SKM-1 (cell line): ENCODE measurements at regions not wholly inside any gene's neighbourhood (a gene's known extent, or its start where the extent isn't known, plus 50 kb on each side); places are given as distances from the start of the nearest gene placed in this dataset.
A peak's percentile ranks its signal among the peaks of the same experiment; 100 is the strongest.

Experiments used
- DNase-seq: peaks from one replicate; lab custom pipeline; 2025; ENCODE audit not compliant: unreplicated experiment; lab: John Stamatoyannopoulos, UW

- peak; percentile 23 for DNase-seq
These were observed 476.4 kb upstream of the SPHKAP start for GRCh38 chr2:228657807-228658402.

GRCh38 chr2:228655331-228655730 is 473.8 kb upstream of the SPHKAP start:
- DNase-seq, result no peak

- DNase-seq, result no peak
These were observed 473.2 kb upstream of the SPHKAP start for GRCh38 chr2:228654707-228655106.

DNA sequence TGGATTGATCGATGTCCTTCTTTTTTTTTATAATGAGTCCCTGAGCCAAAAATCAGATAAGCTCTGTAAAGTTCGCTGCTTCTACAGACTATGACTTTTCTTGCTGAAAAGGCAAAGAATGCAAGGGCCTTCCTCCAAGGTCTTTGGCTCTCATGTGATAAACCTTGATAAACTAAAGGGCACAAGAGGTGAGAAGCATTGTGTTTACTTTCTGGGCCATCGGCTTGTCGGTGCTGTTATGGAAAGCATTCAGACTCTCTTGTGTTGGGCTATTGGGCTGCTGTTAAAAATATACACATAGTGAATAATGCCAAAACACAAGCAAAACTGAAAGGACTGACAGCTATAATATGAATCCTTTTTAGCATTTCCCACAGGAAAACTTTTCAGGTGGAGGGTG is 472.4 kb upstream of the SPHKAP start:
- no peak for DNase-seq

GRCh38 chr2:228652366-228652765 is 470.9 kb upstream of the SPHKAP start:
- DNase-seq, result no peak

- DNase-seq, result no peak
These were observed 468.4 kb upstream of the SPHKAP start for GRCh38 chr2:228649876-228650275.

DNA sequence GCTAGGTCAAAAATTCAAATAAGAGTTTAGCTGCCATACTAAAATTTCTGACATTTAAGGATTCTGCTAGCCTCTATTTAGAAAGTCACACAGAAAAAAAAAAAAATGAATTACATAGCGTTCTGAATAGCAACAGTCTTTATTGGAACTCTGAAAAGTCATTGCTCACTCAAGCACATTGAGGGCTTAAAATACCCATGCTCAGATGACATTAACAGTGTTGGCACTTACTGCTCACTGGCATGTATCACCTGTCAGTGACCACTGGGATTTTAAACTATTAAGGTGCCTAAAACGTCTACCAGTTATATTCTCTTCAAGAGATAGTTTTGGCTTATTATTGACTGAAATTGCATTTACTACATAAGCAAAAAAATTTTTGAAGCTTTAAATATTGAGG is 468.0 kb upstream of the SPHKAP start:
- DNase-seq, result no peak

GRCh38 chr2:228648541-228648940 is 467.1 kb upstream of the SPHKAP start:
- no peak for DNase-seq

GRCh38 chr2:228646061-228646460 is 464.6 kb upstream of the SPHKAP start:
- no peak for DNase-seq

GRCh38 chr2:228644199-228644598 is 462.7 kb upstream of the SPHKAP start:
- no peak for DNase-seq

DNA sequence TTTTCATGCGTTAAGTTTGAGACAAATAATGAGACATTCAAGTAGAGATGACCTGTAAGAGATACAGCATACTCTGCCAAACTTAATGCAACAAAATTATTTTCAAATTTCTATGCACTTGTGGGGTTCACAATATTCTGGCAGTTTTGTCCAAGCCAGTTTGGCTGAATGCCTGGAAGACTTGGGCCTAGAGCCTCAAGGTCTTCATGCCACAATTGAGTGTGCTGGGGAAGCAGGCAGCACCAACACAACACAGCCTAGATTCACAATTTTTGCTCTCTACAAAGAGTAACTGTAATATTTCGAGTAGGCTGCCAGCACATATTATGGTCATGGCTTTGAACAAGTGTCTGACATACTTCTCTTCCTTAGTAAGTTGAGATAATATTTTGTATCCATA is 461.4 kb upstream of the SPHKAP start:
- no peak for DNase-seq

- DNase-seq, result no peak
These were observed 449.3 kb upstream of the SPHKAP start for GRCh38 chr2:228630786-228631185.

DNA sequence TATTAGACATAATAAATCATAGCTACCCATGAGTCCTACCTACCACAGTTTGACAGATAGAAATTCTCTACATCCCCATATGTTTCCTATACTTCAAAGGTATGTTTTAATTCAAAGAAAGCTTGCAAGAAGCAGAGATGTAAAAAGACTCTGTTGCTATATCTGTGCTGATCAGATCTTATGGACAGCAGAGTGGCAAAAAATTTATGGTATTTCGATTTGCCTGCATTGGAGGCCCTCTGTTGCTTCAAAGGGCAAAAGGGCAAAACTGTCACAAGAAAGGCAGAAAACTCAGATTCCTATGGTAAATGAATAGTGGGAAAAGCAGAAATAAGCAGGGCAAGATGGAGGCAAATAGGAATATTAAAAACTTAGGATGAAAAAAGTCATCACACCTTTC is 447.8 kb upstream of the SPHKAP start:
- DNase-seq, result no peak

DNA sequence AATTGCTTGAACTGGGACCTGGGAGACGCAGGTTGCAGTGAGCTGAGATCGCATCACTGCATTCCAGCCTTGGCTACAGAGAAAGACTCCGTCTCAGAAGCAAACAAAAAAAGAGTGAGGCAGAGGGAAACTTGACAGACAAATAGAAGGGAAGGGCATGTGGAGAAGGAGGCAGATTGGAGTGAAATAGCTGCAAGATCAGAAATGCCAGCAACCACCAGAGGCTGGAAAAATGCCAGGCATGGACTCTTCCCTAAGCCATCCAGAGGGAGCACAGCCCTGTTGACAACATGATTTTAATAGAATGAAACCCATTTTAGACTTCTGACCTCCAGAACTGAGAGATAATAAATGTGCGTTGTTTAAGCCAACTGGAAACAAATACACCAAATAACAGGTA is 447.2 kb upstream of the SPHKAP start:
- no peak for DNase-seq

DNA sequence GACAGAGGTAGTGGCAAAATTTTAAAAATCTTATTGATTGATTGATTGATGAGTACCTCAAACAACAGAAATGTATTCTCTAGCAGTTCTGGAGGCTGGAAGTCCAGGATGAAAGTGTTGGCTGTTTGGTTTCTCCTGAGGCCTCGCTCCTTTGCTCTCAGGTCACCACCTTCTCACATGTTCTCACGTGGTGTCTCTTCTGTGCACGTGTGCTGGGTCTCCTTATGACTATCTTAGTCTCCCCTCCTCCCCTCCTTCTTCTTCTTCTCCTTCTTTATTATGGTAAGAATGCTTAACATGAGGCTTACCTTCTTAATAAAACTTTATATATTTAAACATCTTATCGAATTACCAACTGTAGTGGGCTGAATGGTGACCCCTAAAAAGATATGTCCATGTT is 446.0 kb upstream of the SPHKAP start:
- DNase-seq, result no peak

GRCh38 chr2:228625481-228625880 is 444.0 kb upstream of the SPHKAP start:
- no peak for DNase-seq

DNA sequence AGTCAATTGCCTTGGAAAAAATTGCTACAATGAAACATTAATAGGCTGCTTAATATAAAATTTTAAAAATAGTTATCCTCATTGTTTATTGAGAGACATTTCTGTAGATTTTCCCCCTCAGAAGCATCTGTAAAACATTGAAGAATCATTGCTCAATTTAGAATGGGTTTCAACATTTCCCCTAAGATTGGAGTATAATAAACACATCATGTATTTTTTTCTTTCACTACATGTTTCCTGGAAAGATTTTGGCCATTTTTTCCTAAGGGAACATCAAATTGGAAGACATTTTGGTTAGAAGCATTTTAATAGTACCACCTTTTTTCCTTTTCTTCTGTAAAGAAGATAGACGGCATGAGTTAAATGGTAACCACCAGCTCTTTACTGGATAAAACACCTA is 443.2 kb upstream of the SPHKAP start:
- no peak for DNase-seq

DNA sequence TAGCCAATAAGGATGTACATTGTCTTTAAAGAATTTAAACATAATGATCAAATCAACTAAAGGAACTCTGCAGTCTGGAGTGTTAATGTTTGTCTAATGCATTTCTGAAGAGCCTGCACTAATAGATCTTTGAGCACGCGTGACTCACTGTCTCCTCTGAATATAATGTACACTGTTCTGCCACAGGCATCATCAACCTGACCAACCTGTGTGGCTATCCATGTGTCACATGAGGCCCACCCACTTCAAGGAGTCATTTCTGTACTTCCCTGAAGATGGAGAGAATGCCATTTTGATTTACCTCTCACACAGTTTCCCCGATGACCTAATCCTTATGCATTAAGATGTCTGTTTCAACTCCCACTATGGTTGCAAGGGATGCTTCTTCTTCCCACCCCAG is 434.0 kb upstream of the SPHKAP start:
- DNase-seq, result no peak

DNA sequence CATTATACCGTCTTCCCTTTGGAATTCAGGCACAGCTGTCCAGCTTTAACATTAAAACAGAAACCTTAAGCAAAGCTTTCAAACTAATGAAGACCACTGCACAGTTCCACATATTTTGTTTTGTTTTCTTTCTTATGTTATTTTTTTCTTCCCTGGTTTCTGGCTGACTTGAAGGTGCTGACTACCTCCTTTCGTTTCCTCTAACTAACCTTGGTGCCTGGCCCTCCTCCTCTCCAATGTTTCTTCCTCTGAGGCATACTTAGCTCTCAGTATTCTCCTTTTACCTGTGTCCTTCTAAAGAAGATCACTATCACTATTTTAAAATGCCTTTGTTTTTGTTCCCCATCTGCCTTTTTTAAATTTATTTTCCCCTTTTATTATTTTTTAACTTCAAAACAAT is 433.3 kb upstream of the SPHKAP start:
- DNase-seq, result no peak

DNA sequence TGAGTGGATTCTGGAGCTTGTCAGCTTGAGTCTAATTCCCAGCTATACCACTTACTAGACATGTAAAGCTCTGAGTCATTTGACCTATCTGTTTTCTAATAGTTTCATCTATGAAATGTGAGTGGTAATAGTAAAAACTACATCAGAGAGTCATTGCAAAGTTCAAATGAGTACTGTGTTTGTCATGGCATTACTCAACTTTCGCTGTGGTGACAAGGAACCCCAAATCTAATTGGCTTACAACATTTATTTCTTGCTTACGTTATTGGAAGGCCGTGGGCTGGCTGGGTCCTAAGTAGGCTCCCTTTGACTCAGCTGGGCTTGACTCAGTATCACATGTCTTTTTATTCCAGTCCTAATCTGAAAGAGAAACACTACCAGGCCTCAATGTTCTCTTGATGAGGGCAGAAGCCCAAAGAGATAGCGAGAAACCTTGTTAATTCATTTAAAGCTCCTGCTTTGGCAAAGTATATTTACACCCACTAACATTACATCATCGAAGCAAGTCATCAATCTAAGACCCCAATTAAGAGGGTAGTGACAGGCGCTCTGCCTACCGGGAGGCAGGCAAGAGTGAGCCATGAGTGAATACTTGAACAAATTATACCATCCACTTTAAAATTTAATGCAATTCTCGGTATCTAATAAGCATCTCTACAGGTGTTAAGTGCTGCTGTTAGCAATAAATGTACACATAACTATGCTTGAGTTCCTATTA is 431.8 kb upstream of the SPHKAP start:
- DNase-seq, result no peak

GRCh38 chr2:228611171-228611570 is 429.7 kb upstream of the SPHKAP start:
- DNase-seq, result no peak

GRCh38 chr2:228602288-228602687 is 420.8 kb upstream of the SPHKAP start:
- DNase-seq, result no peak

- no peak for DNase-seq
These were observed 418.8 kb upstream of the SPHKAP start for GRCh38 chr2:228600265-228600664.
